Adrenal gland (tissue), 5 donors: ENCODE measurements at regions not wholly inside any gene's neighbourhood (a gene's known extent, or its start where the extent isn't known, plus 50 kb on each side); places are given as distances from the start of the nearest gene placed in this dataset.

ENCODE experiments used
- CTCF ChIP-seq, 6 experiments: fragments of 450-650 bp in 4 of 6; fragments of 200-600 bp in 2 of 6; sonication (generic) in 1 of 6; IDR thresholded peaks; 1 replicate in 5 of 6; 2 replicates in 1 of 6; pipeline versions ENCODE4 v1.5.1 to v1.8.0; 2016 to 2021; ENCODE audit warnings: antibody characterized with exemption in 6 of 6, mild to moderate bottlenecking in 2 of 6, moderate library complexity in 1 of 6
- POLR2A ChIP-seq, 2 donors: fragments of 450-650 bp; IDR thresholded peaks; one replicate each; pipeline ENCODE4 v1.6.1; 2017; ENCODE audit warnings: antibody characterized with exemption in 2 of 2, mild to moderate bottlenecking in 2 of 2, moderate library complexity in 1 of 2
- donor health status: DM: no; HTN: no; CAD: no.

DNA sequence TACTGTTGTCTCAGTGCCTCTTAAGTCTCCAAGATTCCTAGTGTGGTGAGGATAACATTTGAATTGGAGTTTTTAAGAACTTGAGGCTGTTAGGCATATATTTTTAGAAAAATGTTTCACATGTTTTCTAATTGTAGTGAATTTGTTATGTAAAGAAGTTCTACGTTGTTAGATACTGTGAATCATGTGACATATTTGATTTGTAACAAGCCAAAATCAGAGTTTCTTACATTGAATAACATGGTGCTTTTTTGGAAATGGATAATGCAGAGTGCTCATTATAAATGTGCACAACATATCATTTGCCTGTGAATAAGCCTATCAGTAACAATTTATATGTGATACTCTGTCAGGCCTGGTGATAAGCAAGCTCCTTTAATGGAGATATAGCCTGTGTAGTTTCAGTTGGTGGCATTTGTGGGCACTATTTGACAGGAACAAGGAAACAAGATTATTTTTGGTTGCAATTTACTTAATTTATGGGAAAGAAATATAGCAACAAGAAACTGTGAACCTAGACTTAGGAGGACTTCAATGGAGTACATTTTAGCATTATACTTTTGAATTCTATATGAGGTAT lies 328.8 kb downstream of the ARPP21 start:
- TF ChIP-seq CTCF (IDR thresholded peaks at IDR 0.05) (no peak), POLR2A (IDR thresholded peaks at IDR 0.05) (no peak)
